HEK293T (cell line): ENCODE measurements at regions not wholly inside any gene's neighbourhood (a gene's known extent, or its start where the extent isn't known, plus 50 kb on each side); places are given as distances from the start of the nearest gene placed in this dataset.

Experiments
- ARNT ChIP-seq: fragments of 450-650 bp; IDR thresholded peaks from 2 replicates; pipeline ENCODE4 v1.6.1; 2017; ENCODE audit warnings: mild to moderate bottlenecking
- BHLHE40 ChIP-seq: fragments of 450-650 bp; IDR thresholded peaks from 2 replicates; pipeline ENCODE4 v1.6.1; 2016; ENCODE audit warnings: mild to moderate bottlenecking, moderate library complexity, borderline replicate concordance
- ELF4 ChIP-seq: fragments of 450-650 bp; IDR thresholded peaks from 2 replicates; pipeline ENCODE4 v1.6.1; 2017; ENCODE audit warnings: antibody characterized with exemption
- FOXA1 ChIP-seq: fragments of 450-650 bp; IDR thresholded peaks from 2 replicates; pipeline ENCODE4 v1.6.1; 2016; ENCODE audit warnings: mild to moderate bottlenecking
- FOXK2 ChIP-seq: fragments of 450-650 bp; IDR thresholded peaks from 2 replicates; pipeline ENCODE4 v1.6.1; 2016; ENCODE audit warnings: mild to moderate bottlenecking
- FOXM1 ChIP-seq: fragments of 450-650 bp; IDR thresholded peaks from 2 replicates; pipeline ENCODE4 v1.6.1; 2017; ENCODE audit warnings: mild to moderate bottlenecking, borderline replicate concordance
- HDGF ChIP-seq: fragments of 450-650 bp; IDR thresholded peaks from 2 replicates; pipeline ENCODE4 v1.6.1; 2017; ENCODE audit warnings: antibody characterized with exemption, borderline replicate concordance
- L3MBTL2 ChIP-seq: fragments of 450-650 bp; conservative IDR thresholded peaks from 2 replicates; pipeline ENCODE4 v1.6.1; 2016; ENCODE audit warnings: mild to moderate bottlenecking
- LEF1 ChIP-seq: fragments of 450-650 bp; IDR thresholded peaks from 2 replicates; pipeline ENCODE4 v1.6.1; 2017; ENCODE audit warnings: mild to moderate bottlenecking, borderline replicate concordance
- NFRKB ChIP-seq: fragments of 450-650 bp; IDR thresholded peaks from 2 replicates; pipeline ENCODE4 v1.6.1; 2016; ENCODE audit warnings: mild to moderate bottlenecking, moderate library complexity
- PKNOX1 ChIP-seq: fragments of 450-650 bp; IDR thresholded peaks from 2 replicates; pipeline ENCODE4 v1.6.1; 2016
- SP1 ChIP-seq: fragments of 450-650 bp; IDR thresholded peaks from 2 replicates; pipeline ENCODE4 v1.6.1; 2017
- SUZ12 ChIP-seq: fragments of 450-650 bp; IDR thresholded peaks from 2 replicates; pipeline ENCODE4 v1.6.1; 2016; ENCODE audit warnings: mild to moderate bottlenecking
- TARDBP ChIP-seq: fragments of 450-650 bp; IDR thresholded peaks from 2 replicates; pipeline ENCODE4 v1.6.1; 2016

GRCh38 chr2:145260674-145261073 lies 740.8 kb upstream of the ZEB2 start:
- TF ChIP-seq PKNOX1: no peak
- no peak for TF ChIP-seq BHLHE40
- no peak for TF ChIP-seq ARNT
- TF ChIP-seq HDGF: no peak
- no peak for TF ChIP-seq LEF1
- TF ChIP-seq TARDBP: no peak
- TF ChIP-seq SP1: no peak
- no peak for TF ChIP-seq FOXK2
- no peak for TF ChIP-seq FOXA1
- TF ChIP-seq NFRKB: no peak
- TF ChIP-seq ELF4: no peak
- no peak for TF ChIP-seq FOXM1
- no peak for TF ChIP-seq L3MBTL2
- TF ChIP-seq SUZ12: no peak
